GM21723 (cell line): ENCODE measurements at regions not wholly inside any gene's neighbourhood (a gene's known extent, or its start where the extent isn't known, plus 50 kb on each side); places are given as distances from the start of the nearest gene placed in this dataset.

Source experiments
- ATAC-seq: cut with Tn5 transposase; IDR thresholded peaks from one replicate; pipeline ENCODE4 v1.9.1; 2021; ENCODE audit warnings: mild to moderate bottlenecking, moderate library complexity; ENCODE audit not compliant: unreplicated experiment

DNA sequence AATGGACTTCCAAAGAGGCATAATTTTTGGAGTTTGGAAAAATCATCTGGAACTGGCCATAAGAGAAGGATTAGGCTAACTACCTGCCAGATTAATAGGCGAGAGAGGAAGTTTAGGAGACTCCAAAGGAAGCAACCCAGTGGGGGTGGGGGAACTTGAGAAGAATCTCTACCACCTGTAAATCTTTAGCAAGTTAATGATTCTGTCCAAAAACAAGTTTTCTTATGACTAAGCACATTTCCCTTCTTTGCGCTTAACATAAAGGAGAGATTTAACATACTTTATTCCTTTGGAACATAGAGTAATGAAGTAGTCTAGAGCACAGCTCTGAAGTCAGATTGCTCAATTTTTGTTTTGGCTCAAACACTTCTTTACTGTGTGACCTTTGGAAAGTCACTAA lies 58.2 kb upstream of the PAPPA start:
- ATAC-seq, result no peak

DNA sequence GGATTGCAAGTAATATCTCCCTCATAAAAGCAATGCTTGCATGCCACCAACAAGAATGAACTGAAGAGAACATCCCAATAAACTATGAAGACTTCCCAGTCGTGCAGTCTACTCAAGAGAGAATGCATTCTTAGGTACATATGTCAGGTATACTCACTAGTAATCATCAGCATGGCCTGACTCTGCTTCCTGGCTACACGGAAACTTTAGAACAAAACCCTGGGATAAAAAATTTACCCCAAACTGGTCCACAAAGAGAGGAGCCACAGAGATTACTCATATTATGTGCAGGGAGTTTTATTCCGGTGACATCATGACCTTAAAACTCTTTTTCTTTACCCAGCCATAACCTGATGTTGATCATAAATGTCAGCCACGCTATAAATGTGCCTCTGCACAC lies 57.5 kb upstream of the PAPPA start:
- ATAC-seq, result no peak

DNA sequence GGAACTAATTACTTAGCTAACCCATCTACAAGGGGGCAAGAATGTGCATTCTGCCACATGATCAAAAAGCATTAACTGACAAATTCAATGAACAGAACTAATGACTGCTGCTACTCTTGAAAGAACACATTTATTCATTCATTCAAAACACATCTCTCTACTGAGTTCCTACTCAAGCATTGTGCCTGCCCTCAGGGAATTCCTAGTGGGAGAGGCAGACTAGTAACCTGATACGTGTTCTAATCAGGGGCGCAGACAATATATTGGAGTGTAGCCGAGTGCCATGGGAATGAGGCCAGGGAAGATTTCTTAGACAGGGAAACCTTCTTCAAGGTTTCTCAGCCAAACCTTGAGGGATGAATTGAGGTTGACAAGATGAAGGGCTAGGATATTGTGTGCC lies 56.7 kb upstream of the PAPPA start:
- ATAC-seq, result no peak

DNA sequence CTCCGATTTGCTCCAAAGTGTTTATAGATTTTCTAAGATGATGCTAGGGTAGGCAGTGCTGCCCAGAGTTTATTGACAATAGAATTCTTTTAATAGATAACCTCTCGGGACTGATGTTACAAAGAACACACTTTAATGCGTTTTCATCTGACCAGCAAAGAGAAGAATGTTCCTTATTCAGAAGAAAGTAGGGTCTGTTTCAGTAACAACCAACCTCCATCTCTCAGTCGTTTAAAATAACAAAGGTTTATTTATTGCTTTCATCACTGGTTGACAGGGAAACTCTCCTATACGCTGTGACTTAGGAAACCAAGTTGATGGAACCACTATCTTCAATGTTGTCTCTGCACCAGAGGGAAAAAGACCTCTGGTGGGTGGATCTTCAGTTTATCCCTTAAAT lies 55.1 kb upstream of the PAPPA start:
- ATAC-seq, result no peak

DNA sequence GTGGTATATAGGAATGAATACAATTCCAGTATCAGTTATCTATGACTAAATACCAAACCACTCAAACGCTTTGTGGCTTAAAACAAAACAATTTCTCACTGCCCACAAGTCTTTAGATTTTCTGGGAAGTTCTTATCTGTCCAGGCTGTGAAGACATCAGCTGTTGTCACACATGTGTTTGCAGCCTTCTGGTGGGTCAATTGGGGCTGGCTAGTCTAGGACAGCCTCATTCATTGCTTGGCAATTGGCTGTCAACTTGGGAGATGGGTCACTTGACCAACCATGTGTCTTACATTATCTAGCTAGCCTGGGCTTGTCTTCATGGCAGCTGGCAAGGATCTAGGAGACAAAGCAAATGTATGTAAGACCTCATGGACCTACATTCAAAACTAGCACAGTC lies 53.8 kb upstream of the PAPPA start:
- ATAC-seq, result no peak

DNA sequence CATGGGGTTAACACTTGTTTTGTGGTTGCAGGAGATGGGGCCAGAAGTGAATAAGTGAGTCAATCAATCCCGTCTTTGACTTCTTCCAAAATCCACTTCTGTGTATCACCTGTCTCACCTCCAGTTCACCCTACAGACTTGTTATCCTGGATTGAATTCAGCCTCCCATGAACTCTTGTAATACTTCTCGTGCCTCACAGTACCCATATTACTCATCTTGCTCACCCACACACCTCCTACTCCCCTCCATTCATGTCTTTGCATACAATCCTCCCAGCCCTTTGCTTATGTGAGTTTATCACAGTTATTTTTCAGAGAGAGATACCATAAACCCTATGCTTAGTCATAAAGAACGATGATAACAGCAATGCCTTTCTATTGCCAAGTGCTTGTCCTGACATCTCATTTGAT lies 52.9 kb upstream of the PAPPA start:
- ATAC-seq, result no peak

DNA sequence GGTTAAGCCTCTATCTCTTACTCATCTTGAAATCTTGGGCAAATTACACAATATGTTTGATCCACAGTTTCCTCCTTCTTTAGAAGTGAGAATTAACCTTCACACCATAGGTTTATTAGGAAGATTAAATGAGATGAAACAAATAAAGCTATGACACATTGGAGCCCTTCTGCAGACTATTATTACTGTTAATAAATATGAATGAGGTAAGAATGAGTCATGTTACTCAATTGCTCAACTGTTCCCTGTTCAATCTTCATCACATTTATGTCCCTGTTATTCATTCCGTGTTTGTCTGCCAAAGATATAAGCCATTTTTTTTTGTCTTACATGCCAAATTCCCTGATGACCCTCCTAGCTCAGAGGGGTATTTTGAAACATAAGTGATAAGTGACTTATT lies 52.1 kb upstream of the PAPPA start:
- no peak for ATAC-seq

DNA sequence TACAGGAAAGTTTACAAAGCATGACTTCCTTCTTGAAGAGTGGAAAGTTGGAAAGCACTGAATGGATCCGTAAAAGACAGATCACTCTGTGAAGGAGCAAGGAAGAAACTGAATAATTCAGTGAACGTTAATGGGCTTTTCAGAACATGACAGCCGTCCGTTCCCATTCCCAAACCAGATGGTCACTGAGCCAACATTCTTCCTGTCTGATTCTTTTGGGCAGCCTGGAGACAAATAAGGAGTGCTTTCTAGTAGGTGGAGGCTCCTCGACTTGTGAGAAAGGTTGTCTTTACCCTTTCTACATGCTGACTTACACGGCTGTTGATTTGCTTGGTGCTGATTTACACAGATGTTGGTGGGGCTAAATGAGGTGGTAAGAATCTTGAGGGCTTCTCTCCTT lies 51.0 kb upstream of the PAPPA start:
- no peak for ATAC-seq
